Spleen (tissue), 7 donors: ENCODE measurements at regions not wholly inside any gene's neighbourhood (a gene's known extent, or its start where the extent isn't known, plus 50 kb on each side); places are given as distances from the start of the nearest gene placed in this dataset.

ENCODE experiments used
- POLR2A ChIP-seq, 3 donors: fragments of 450-650 bp; IDR thresholded peaks; one replicate each; pipeline ENCODE4 v1.5.1; 2017; ENCODE audit warnings: antibody characterized with exemption in 3 of 3, mild to moderate bottlenecking in 1 of 3
- POLR2AphosphoS5 ChIP-seq, 3 donors: sonication (generic); formaldehyde crosslinking; IDR thresholded peaks; one replicate each; pipeline ENCODE4 v1.5.1; 2017; ENCODE audit warnings: antibody characterized with exemption in 3 of 3
- TF ChIP-seq, protein P1 (sequence below), 11 experiments: fragments of 200-600 bp in 7 of 11; fragments of 450-650 bp in 4 of 11; sonication (generic) in 4 of 11; IDR thresholded peaks in 8 of 11; conservative IDR thresholded peaks in 3 of 11; 1 replicate in 7 of 11; 2 replicates in 4 of 11; pipeline versions ENCODE4 v1.4.0 to v1.8.0; 2016 to 2021; ENCODE audit warnings: antibody characterized with exemption in 11 of 11, inconsistent platforms in 4 of 11, mild to moderate bottlenecking in 1 of 11
- donor health status: DM: no; HTN: no; CAD: no; lungs with moderate emphysema.
- donor health status: DM: no; HTN: no; CAD: no.
- donor health status: DM: no; HTN: no; CAD: no.

DNA sequence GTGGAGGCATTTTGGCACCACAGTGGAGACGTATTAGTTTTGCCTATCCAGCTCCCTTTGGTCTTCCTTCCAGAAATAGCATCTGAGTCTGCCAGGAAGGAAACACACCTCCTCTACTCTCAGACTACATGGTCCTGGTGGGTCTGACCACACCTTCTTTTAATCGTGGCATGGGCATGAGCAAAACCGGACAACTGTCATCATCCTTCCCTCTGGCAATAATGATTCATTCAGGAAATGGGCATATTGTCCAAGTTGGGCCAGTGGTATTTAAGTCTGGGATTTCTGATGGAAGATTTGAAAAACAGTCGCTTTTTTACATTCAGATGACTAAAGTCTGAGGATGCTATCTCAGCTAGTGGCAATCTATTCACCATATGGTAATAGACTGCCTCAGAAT is 601.0 kb upstream of the ADAMTS9 start:
- no peak for TF ChIP-seq POLR2A (IDR thresholded peaks at IDR 0.05)
- TF ChIP-seq, protein P1, sequence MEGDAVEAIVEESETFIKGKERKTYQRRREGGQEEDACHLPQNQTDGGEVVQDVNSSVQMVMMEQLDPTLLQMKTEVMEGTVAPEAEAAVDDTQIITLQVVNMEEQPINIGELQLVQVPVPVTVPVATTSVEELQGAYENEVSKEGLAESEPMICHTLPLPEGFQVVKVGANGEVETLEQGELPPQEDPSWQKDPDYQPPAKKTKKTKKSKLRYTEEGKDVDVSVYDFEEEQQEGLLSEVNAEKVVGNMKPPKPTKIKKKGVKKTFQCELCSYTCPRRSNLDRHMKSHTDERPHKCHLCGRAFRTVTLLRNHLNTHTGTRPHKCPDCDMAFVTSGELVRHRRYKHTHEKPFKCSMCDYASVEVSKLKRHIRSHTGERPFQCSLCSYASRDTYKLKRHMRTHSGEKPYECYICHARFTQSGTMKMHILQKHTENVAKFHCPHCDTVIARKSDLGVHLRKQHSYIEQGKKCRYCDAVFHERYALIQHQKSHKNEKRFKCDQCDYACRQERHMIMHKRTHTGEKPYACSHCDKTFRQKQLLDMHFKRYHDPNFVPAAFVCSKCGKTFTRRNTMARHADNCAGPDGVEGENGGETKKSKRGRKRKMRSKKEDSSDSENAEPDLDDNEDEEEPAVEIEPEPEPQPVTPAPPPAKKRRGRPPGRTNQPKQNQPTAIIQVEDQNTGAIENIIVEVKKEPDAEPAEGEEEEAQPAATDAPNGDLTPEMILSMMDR (IDR thresholded peaks at IDR 0.05 in 8 of 11, conservative IDR thresholded peaks at IDR 0.05 in 3 of 11): no peak
- TF ChIP-seq POLR2AphosphoS5 (IDR thresholded peaks at IDR 0.05): no peak
